Keratinocyte (primary cell): ENCODE measurements at regions not wholly inside any gene's neighbourhood (a gene's known extent, or its start where the extent isn't known, plus 50 kb on each side); places are given as distances from the start of the nearest gene placed in this dataset.

Source experiments
- DNase-seq: peaks from one replicate; pipeline ENCODE4 v3.0.0-alpha.2; 2011; ENCODE audit warnings: low read depth, missing footprints, low spot score
- FAIRE-seq: peaks from 2 replicates; lab custom pipeline; 2011; peaks lifted over from hg19 to GRCh38; lab: Jason Lieb, UNC
- H2AFZ ChIP-seq: 2 replicates; pipeline ENCODE4 v1.6.0; 2012; ENCODE audit warnings: low read length, control low read depth, inconsistent platforms; ENCODE audit not compliant: control insufficient read depth
- H3K27ac ChIP-seq: 2 replicates; pipeline ENCODE4 v1.5.1; 2011; ENCODE audit warnings: low read length; ENCODE audit not compliant: control insufficient read depth, insufficient read depth
- H3K27me3 ChIP-seq: 3 replicates; pipeline ENCODE4 v1.6.0; 2011; ENCODE audit warnings: low read length; ENCODE audit not compliant: control insufficient read depth, insufficient read depth; ENCODE audit errors: extremely low read depth
- H3K36me3 ChIP-seq, 2 experiments: 2 replicates in 1 of 2; 3 replicates in 1 of 2; pipeline ENCODE4 v1.5.1; 2011; ENCODE audit warnings: low read length in 2 of 2, mild to moderate bottlenecking in 1 of 2; ENCODE audit not compliant: control insufficient read depth in 2 of 2, insufficient read depth in 2 of 2; ENCODE audit errors: extremely low read depth in 1 of 2
- H3K4me1 ChIP-seq: 3 replicates; pipeline ENCODE4 v1.5.1; 2011; ENCODE audit warnings: low read length; ENCODE audit not compliant: control insufficient read depth, insufficient read depth; ENCODE audit errors: extremely low read depth
- H3K4me2 ChIP-seq: 3 replicates; pipeline ENCODE4 v1.6.0; 2011; ENCODE audit warnings: low read depth, low read length; ENCODE audit not compliant: control insufficient read depth, insufficient read depth; ENCODE audit errors: extremely low read depth
- H3K4me3 ChIP-seq, 3 experiments: fragments of 200-600 bp in 1 of 3; sonication (generic) in 1 of 3; 2 replicates in 2 of 3; 3 replicates in 1 of 3; pipeline ENCODE4 v1.5.1; 2011 to 2016; ENCODE audit warnings: low read length in 3 of 3, mild to moderate bottlenecking in 3 of 3, control low read depth in 2 of 3, inconsistent platforms in 1 of 3, low read depth in 1 of 3, mixed read lengths in 1 of 3, mixed run types in 1 of 3, moderate library complexity in 1 of 3; ENCODE audit not compliant: control insufficient read depth in 2 of 3, insufficient read depth in 2 of 3; ENCODE audit errors: extremely low read depth in 1 of 3
- H3K79me2 ChIP-seq: 2 replicates; pipeline ENCODE4 v1.6.0; 2012; ENCODE audit warnings: low read length; ENCODE audit not compliant: control insufficient read depth, insufficient read depth
- H3K9ac ChIP-seq: 3 replicates; pipeline ENCODE4 v1.6.0; 2011; ENCODE audit warnings: low read length; ENCODE audit not compliant: control insufficient read depth, insufficient read depth; ENCODE audit errors: extremely low read depth
- H3K9me1 ChIP-seq: 3 replicates; pipeline ENCODE4 v1.6.0; 2011; ENCODE audit warnings: low read length; ENCODE audit not compliant: control insufficient read depth, insufficient read depth; ENCODE audit errors: extremely low read depth
- H3K9me3 ChIP-seq: 2 replicates; pipeline ENCODE4 v1.5.1; 2012; ENCODE audit warnings: low read depth, low read length; ENCODE audit not compliant: control insufficient read depth
- H4K20me1 ChIP-seq: 3 replicates; pipeline ENCODE4 v1.6.0; 2011; ENCODE audit warnings: low read length; ENCODE audit not compliant: control insufficient read depth, insufficient read depth; ENCODE audit errors: extremely low read depth
- EZH2 ChIP-seq: IDR thresholded peaks from one replicate; pipeline ENCODE4 v1.6.1; 2012; ENCODE audit warnings: inconsistent platforms, mild to moderate bottlenecking, low read length, moderate library complexity
- dilution Hi-C: fragments of 300-500 bp; cut with MboI; formaldehyde crosslinking; loops from one replicate; pipeline ENCODE4 v1.7.0; 2020; ENCODE audit warnings: low sequenced_read_pairs; ENCODE audit not compliant: extremely low pct_ligation_motif_present
- TF ChIP-seq, protein P1 (sequence below), 3 experiments: IDR thresholded peaks in 1 of 3; conservative IDR thresholded peaks in 1 of 3; optimal IDR thresholded peaks in 1 of 3; 2 replicates in 2 of 3; 3 replicates in 1 of 3; pipeline versions ENCODE3 to v1.5.1; 2011; ENCODE audit warnings: low read length in 3 of 3, mild to moderate bottlenecking in 3 of 3, moderate library complexity in 2 of 3, control low read depth in 1 of 3, inconsistent platforms in 1 of 3; ENCODE audit not compliant: insufficient read depth in 2 of 3; ENCODE audit errors: extremely low read depth in 1 of 3

DNA sequence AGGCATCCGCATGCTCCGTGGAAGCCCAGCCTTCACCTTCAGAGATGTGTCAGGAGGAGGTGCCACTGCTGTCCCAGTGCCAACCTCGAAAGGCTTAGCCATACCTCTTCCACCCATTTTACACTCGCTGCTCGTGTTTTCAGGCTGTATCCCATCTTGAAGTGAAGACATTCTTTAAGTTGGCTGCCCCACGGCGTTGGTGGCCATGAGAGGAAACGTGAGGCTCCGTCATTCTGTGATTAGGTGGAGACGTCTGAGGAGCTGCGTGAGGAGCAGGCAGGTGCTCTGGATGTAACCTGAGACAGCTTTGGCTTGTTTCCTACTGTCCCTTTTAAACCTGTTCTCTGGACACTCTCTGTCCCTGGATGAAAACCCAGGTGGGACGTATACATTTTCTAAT is 159.9 kb upstream of the RNF32 start:
- Histone ChIP-seq H3K36me3 (no peaks in the 10 kb centered on the region), H3K4me3 (no peak overlapping the region), H3K4me2 (no peak overlapping the region), H3K9me3 (no peaks in the 10 kb centered on the region), H3K9me1 (no peaks in the 10 kb centered on the region), H3K27ac (no peak overlapping the region), H3K79me2 (no peaks in the 10 kb centered on the region), H3K4me1 (no peaks in the 10 kb centered on the region), H2AFZ (no peak overlapping the region), H3K9ac (no peak overlapping the region), H4K20me1 (no peaks in the 10 kb centered on the region), H3K27me3 (no peaks in the 10 kb centered on the region)
- TF ChIP-seq, protein P1, sequence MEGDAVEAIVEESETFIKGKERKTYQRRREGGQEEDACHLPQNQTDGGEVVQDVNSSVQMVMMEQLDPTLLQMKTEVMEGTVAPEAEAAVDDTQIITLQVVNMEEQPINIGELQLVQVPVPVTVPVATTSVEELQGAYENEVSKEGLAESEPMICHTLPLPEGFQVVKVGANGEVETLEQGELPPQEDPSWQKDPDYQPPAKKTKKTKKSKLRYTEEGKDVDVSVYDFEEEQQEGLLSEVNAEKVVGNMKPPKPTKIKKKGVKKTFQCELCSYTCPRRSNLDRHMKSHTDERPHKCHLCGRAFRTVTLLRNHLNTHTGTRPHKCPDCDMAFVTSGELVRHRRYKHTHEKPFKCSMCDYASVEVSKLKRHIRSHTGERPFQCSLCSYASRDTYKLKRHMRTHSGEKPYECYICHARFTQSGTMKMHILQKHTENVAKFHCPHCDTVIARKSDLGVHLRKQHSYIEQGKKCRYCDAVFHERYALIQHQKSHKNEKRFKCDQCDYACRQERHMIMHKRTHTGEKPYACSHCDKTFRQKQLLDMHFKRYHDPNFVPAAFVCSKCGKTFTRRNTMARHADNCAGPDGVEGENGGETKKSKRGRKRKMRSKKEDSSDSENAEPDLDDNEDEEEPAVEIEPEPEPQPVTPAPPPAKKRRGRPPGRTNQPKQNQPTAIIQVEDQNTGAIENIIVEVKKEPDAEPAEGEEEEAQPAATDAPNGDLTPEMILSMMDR (optimal IDR thresholded peaks at IDR 0.05 in 1 of 3, IDR thresholded peaks at IDR 0.05 in 1 of 3, conservative IDR thresholded peaks at IDR 0.05 in 1 of 3; ENCODE audit: extremely low read depth in 1 of 3, insufficient read depth in 2 of 3, low read length in 3 of 3) = no peak
- TF ChIP-seq EZH2 = no peak
- FAIRE-seq (no peak), DNase-seq (no peak)
- dilution Hi-C loops = no loop called here

DNA sequence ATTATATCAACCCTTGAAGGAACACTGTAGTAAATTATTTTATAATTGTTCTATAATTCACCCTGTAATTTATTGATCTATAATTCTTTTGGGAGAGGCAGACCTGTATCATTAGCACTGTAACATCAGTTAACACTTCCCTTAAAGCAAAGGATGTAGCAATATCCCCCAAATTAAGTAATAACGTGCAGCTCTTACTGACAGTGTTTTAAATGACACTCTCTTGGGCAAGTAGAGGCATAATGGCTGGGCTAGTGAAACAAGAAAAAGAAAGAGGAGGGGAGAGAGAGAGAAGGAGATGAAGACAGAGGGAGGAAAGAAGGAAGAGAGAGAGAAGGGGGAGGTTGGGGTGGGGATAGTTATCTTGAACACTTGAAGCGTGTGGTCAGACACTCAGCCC is 161.0 kb upstream of the RNF32 start:
- TF ChIP-seq, protein P1 (optimal IDR thresholded peaks at IDR 0.05 in 1 of 3, IDR thresholded peaks at IDR 0.05 in 1 of 3, conservative IDR thresholded peaks at IDR 0.05 in 1 of 3; ENCODE audit: extremely low read depth in 1 of 3, insufficient read depth in 2 of 3, low read length in 3 of 3) = no peak
- TF ChIP-seq EZH2 = no peak
- Histone ChIP-seq H3K4me3 (no peak overlapping the region), H3K9me3 (no peaks in the 10 kb centered on the region), H3K36me3 (no peaks in the 10 kb centered on the region), H3K9me1 (no peaks in the 10 kb centered on the region), H4K20me1 (no peaks in the 10 kb centered on the region), H3K27ac (no peak overlapping the region), H2AFZ (no peak overlapping the region), H3K27me3 (no peaks in the 10 kb centered on the region), H3K9ac (no peak overlapping the region), H3K4me1 (no peaks in the 10 kb centered on the region), H3K79me2 (no peaks in the 10 kb centered on the region), H3K4me2 (no peak overlapping the region)
- DNase-seq (no peak), FAIRE-seq (no peak)
- dilution Hi-C loops = no loop called here
